AG04450 (cell line): ENCODE measurements at regions not wholly inside any gene's neighbourhood (a gene's known extent, or its start where the extent isn't known, plus 50 kb on each side); places are given as distances from the start of the nearest gene placed in this dataset.

Source experiments
- CTCF ChIA-PET: fragments of 300-600, 350-600 bp; formaldehyde crosslinking; extraction: SDS; loops from one replicate; lab custom pipeline; 2022; ENCODE audit warnings: antibody characterized with exemption, inconsistent platforms; lab: Charles Lee
- POLR2A ChIA-PET: fragments of 350-600 bp; formaldehyde crosslinking; extraction: SDS; loops from one replicate; lab custom pipeline; 2021; ENCODE audit warnings: antibody characterized with exemption, inconsistent platforms; lab: Yijun Ruan, JAX
- DNase-seq: peaks from one replicate; pipeline ENCODE4 v3.0.0-alpha.2; 2011; ENCODE audit warnings: low read depth, low spot score
- H3K27ac ChIP-seq: one replicate; pipeline ENCODE4 v1.5.1; 2012; ENCODE audit warnings: low read depth, low read length, control low read depth
- H3K27me3 ChIP-seq: one replicate; pipeline ENCODE4 v1.6.0; 2012; ENCODE audit warnings: low read length; ENCODE audit not compliant: control insufficient read depth, insufficient read depth
- H3K4me3 ChIP-seq: 2 replicates; pipeline ENCODE4 v1.5.1; 2011; ENCODE audit warnings: mild to moderate bottlenecking, low read depth, low read length, control low read depth
- H3K9me3 ChIP-seq: 2 replicates; pipeline ENCODE4 v1.5.1; 2012; ENCODE audit warnings: low read length; ENCODE audit not compliant: control insufficient read depth, insufficient read depth
- TF ChIP-seq, protein P1 (sequence below): IDR thresholded peaks from 2 replicates; pipeline ENCODE4 v1.5.1; 2011; ENCODE audit warnings: low read depth, low read length, control low read depth, inconsistent platforms

DNA sequence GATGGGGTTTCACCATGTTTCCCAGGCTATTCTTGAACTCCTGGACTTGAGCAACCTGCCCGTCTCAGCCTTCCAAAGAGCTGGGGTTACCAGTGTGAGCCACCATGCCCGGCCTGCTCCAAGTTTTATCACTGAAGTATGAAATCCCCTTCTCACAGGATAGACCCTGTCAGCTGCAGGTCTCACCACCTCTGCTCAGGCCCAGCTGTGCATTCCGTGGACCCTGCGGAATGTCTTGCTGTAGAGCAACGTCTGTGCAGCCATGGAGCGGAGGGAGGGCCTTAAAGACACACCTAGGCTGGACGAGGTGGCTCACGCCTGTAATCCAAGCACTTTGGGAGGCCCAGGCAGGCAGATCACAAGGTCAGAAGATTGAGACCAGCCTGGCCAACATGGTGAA is 625.4 kb downstream of the BRD1 start:
- no peak for DNase-seq
- CTCF ChIA-PET, result no interaction called here
- Histone ChIP-seq H3K9me3 (peaks cover 89% of the 10 kb centered on the region), H3K27me3 (no peaks in the 10 kb centered on the region), H3K4me3 (no peak overlapping the region), H3K27ac (no peak overlapping the region)
- TF ChIP-seq, protein P1, sequence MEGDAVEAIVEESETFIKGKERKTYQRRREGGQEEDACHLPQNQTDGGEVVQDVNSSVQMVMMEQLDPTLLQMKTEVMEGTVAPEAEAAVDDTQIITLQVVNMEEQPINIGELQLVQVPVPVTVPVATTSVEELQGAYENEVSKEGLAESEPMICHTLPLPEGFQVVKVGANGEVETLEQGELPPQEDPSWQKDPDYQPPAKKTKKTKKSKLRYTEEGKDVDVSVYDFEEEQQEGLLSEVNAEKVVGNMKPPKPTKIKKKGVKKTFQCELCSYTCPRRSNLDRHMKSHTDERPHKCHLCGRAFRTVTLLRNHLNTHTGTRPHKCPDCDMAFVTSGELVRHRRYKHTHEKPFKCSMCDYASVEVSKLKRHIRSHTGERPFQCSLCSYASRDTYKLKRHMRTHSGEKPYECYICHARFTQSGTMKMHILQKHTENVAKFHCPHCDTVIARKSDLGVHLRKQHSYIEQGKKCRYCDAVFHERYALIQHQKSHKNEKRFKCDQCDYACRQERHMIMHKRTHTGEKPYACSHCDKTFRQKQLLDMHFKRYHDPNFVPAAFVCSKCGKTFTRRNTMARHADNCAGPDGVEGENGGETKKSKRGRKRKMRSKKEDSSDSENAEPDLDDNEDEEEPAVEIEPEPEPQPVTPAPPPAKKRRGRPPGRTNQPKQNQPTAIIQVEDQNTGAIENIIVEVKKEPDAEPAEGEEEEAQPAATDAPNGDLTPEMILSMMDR, result no peak
- POLR2A ChIA-PET, result no interaction called here

DNA sequence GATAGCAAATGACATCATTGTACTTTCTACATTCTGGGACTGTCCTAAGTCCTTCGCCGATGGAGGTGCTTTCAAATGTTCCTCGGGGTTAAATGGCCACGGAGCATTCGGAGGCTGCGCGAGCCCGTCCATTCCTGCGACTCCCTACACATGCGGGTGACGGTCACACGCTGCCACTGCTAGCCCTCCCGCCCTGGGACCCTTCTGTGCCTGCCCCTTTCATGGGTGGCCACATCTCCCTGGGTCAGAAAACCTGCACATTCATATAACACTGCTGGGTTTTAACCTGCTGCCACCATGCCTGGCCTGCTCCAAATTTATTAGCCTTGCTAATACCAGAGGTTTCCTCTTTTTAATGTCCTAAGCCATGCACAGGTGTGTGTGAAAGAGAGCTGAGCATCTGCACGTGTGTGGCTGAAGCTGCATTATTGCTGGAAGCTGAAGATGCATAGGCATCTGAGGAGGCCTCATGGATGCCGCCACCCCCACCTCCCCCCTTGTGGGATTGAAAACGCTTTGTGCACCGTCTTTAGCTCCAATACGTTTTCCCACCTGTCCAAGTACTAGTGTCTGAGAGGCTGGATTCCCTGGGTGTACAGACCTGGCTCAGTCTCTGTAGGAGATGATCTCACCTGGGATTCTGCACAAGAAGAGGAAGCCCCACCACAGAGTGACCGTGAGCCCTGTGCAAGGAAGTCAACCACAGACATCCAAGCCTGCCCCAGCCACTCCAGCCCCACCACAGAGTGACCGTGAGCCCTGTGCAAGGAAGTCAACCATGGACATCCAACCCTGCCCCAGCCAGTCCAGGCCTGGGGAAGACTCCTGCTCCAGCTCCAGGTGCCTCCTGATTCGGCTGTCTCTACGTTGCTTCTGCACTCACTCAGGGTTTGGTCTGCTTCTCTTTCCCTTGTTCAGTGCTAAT is 626.4 kb downstream of the BRD1 start:
- H3K9me3 ChIP-seq, result peaks cover 89% of the 10 kb centered on the region
- DNase-seq, result no peak
- TF ChIP-seq, protein P1, result no peak
- H3K27me3 ChIP-seq, result no peaks in the 10 kb centered on the region
- ChIA-PET POLR2A (no interaction called here), CTCF (no interaction called here)
- no peak overlapping the region for H3K4me3 ChIP-seq
- H3K27ac ChIP-seq, result no peak overlapping the region

DNA sequence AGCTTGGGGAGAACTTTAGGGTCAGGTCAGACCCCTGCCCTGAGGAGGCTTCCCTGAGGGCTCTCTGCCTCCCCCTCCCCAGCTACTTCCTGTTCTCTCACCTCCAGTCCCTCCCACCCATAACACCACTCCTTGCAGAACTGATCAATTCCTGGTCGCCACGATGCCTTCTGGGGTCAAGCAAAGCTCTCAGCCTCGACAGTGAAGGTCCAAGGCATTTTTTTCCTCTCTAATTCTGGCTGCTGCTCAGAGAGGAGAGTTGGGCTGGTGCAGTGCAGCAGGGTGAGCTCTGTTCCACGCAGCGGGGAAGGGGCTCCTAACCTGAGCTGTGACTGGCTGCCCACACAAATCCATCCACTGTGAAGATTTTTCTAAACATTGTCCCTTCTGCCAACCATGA is 628.4 kb downstream of the BRD1 start:
- Histone ChIP-seq H3K27me3 (no peaks in the 10 kb centered on the region), H3K27ac (no peak overlapping the region), H3K4me3 (no peak overlapping the region), H3K9me3 (peaks cover 89% of the 10 kb centered on the region)
- ChIA-PET CTCF (no interaction called here), POLR2A (no interaction called here)
- no peak for DNase-seq
- TF ChIP-seq, protein P1, result no peak

DNA sequence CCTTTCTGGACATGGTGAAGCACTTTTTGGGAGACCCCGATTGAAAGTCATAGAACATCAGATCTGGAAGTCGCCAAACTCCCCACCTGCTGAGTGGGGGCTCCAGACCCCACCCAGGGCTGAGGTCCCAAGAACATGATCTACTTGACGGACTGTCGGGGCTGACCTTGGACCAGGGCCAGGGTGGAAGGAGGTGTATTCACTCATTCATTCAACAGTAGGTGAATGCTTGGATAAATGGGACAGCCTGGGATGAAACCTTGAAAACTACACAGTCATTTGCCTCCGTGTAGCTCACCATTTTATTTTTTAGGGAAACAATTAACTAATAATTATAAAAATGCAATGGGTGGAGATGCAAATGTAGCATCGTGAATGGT is 629.0 kb downstream of the BRD1 start:
- TF ChIP-seq, protein P1, result no peak

DNA sequence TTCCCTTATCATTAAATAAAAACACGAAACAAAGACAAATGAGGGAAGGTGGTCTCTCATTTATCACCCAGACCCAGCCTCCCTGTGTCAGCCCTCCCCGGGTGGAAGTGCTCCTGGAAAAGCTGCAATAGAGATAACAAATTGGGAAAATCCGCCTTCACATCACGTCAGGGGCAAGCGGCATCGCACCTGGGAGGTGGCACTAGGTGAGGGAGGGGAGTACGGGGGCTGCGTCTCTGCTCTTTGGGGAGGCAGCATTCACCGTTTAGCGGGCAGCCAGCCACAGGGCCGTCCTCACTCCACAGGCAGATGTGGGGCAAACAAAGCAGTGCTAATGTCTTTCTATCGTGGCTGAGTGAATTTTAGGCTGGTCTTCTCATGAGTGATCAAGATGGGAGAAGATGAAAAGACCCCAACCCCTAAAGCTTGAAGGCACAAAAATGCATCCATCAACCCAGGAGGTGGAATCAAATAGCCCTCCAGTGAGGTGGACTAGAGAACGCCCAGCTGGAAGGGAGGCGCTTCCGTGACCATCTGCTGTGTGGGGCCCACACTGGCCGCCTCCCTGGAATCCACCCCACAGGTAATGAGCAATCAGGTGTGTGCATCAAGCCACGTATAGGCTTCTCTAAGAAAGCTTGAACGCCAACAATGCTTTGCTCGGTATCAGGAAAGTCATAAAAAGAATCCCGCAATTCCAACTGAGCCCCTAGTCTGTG is 629.5 kb downstream of the BRD1 start:
- H3K9me3 ChIP-seq, result peaks cover 89% of the 10 kb centered on the region
- TF ChIP-seq, protein P1, result no peak
- no peak overlapping the region for H3K27ac ChIP-seq
- no peaks in the 10 kb centered on the region for H3K27me3 ChIP-seq
- ChIA-PET POLR2A (no interaction called here), CTCF (no interaction called here)
- no peak overlapping the region for H3K4me3 ChIP-seq
- no peak for DNase-seq

More for the DNA sequence above, 629.0 kb downstream of the BRD1 start:
- no peak for DNase-seq
- CTCF ChIA-PET, result no interaction called here
- H3K9me3 ChIP-seq, result peaks cover 89% of the 10 kb centered on the region
- H3K4me3 ChIP-seq, result no peak overlapping the region
- POLR2A ChIA-PET, result no interaction called here
- H3K27me3 ChIP-seq, result no peaks in the 10 kb centered on the region
- no peak overlapping the region for H3K27ac ChIP-seq
